Motor neuron (in vitro differentiated cells): ENCODE measurements at regions not wholly inside any gene's neighbourhood (a gene's known extent, or its start where the extent isn't known, plus 50 kb on each side); places are given as distances from the start of the nearest gene placed in this dataset.

ENCODE experiments used
- ATAC-seq, 8 experiments: fragments of 200-7000 bp; cut with Tn5 transposase; replicated peaks in 6 of 8; 2 replicates each; pipeline ENCODE4 v1.8.0; 2021; ENCODE audit warnings: mild to moderate bottlenecking in 8 of 8, moderate library complexity in 8 of 8
- H3K27ac ChIP-seq, 2 donors: fragments of 250-450 bp; sonication (Bioruptor Pico); 2 replicates each; pipeline ENCODE4 v1.9.0; 2021; ENCODE audit warnings: antibody characterized with exemption in 2 of 2, mild to moderate bottlenecking in 2 of 2, moderate library complexity in 1 of 2
- H3K4me1 ChIP-seq, 2 donors: fragments of 250-450 bp; sonication (Bioruptor Pico); replicated peaks in 1 of 2; 2 replicates each; pipeline ENCODE4 v1.6.1; 2021; ENCODE audit warnings: antibody characterized with exemption in 2 of 2, mild to moderate bottlenecking in 2 of 2, moderate library complexity in 1 of 2
- H3K4me3 ChIP-seq, 5 donors: fragments of 250-450 bp; sonication (Bioruptor Pico); 2 replicates each; pipeline ENCODE4 v1.9.0; 2021; ENCODE audit warnings: antibody characterized with exemption in 5 of 5, mild to moderate bottlenecking in 5 of 5, moderate library complexity in 4 of 5
- WGBS, 10 experiments: fragments of 450-650 bp; shearing (Covaris generic); methylation state at CpG; one replicate each; pipeline ENCODE4 v1.0.0; 2022; 5-methylcytosine and 5-hydroxymethylcytosine counted together
- in situ Hi-C, 9 experiments: fragments of 400-800 bp; cut with MboI; loops; one replicate each; pipeline ENCODE4 v1.15.0; 2021; ENCODE audit warnings: low sequenced_read_pairs in 9 of 9, low pct_unique_long_range_greater_than_20kb in 2 of 9; ENCODE audit not compliant: unreplicated experiment in 9 of 9

- no peak overlapping the region for H3K27ac ChIP-seq
- in situ Hi-C loops = no loop called here
- no peak overlapping the region for H3K4me3 ChIP-seq
- WGBS, 10 experiments = 33 to 100% (median 83%) methylated on average over 1 to 3 of the region's 4 CpGs; no CpG with 5 or more reads in 3 of the 10 experiments
- no peak for ATAC-seq
- peaks cover 27 to 32% of the 10 kb centered on the region in 2 donors for H3K4me1 ChIP-seq
Observed at GRCh38 chr11:119934267-119934666, 203.6 kb downstream of the TRIM29 start.

- Histone ChIP-seq H3K4me1 (peaks cover 27 to 32% of the 10 kb centered on the region in 2 donors), H3K27ac (no peak overlapping the region), H3K4me3 (no peak overlapping the region)
- ATAC-seq = no peak
- WGBS, 10 experiments = 30 to 83% (median 69%) methylated on average over 1 to 5 of the region's 5 CpGs; no CpG with 5 or more reads in 4 of the 10 experiments
- in situ Hi-C loops = no loop called here
Observed at GRCh38 chr11:119933584-119933983, 204.3 kb downstream of the TRIM29 start.

- WGBS, 10 experiments = 0 to 68% (median 35%) methylated on average over 1 to 5 of the region's 9 CpGs; no CpG with 5 or more reads in 2 of the 10 experiments
- in situ Hi-C loops = no loop called here
- peak in 5 of 8 experiments; percentile 54 to 66 (median 63) for ATAC-seq
Observed at GRCh38 chr11:119932828-119933562, 204.0 kb upstream of the NECTIN1 start.

GRCh38 chr11:119928047-119928446 is 199.0 kb upstream of the NECTIN1 start:
- Histone ChIP-seq H3K4me3 (no peak overlapping the region), H3K4me1 (peaks cover 12 to 25% of the 10 kb centered on the region in 2 donors), H3K27ac (no peak overlapping the region)
- in situ Hi-C loops = no loop called here
- WGBS, 10 experiments = 17 to 83% (median 73%) methylated on average over 1 to 2 of the region's 4 CpGs; no CpG with 5 or more reads in 4 of the 10 experiments
- ATAC-seq = peak in 2 of 8 experiments; percentile 18 to 36

More at GRCh38 chr11:119932828-119933562, 204.0 kb upstream of the NECTIN1 start:
- Histone ChIP-seq H3K4me3 (no peak overlapping the region), H3K4me1 (peaks cover 27 to 32% of the 10 kb centered on the region in 2 donors), H3K27ac (no peak overlapping the region)

GRCh38 chr11:119924017-119924416 is 195.0 kb upstream of the NECTIN1 start:
- in situ Hi-C loops = no loop called here
- WGBS, 10 experiments = 0 to 89% (median 73%) methylated on average over 1 to 3 of the region's 5 CpGs; no CpG with 5 or more reads in 5 of the 10 experiments
- H3K4me1 ChIP-seq = peaks cover 39 to 48% of the 10 kb centered on the region in 2 donors
- peak overlapping the region in 1 of 2 donors; percentile 37 for H3K27ac ChIP-seq
- peak in 5 of 8 experiments; percentile 52 to 70 (median 62) for ATAC-seq
- H3K4me3 ChIP-seq = no peak overlapping the region

GRCh38 chr11:119921571-119921970 is 192.6 kb upstream of the NECTIN1 start:
- 0 to 100% (median 51%) methylated on average over 1 to 3 of the region's 8 CpGs; no CpG with 5 or more reads in 4 of the 10 experiments for WGBS, 10 experiments
- ATAC-seq = no peak
- Histone ChIP-seq H3K4me1 (peaks cover 39 to 57% of the 10 kb centered on the region in 2 donors), H3K4me3 (no peak overlapping the region), H3K27ac (no peak overlapping the region)
- in situ Hi-C loops = no loop called here

- peak in 5 of 8 experiments; percentile 40 to 72 (median 49) for ATAC-seq
- Histone ChIP-seq H3K4me3 (no peak overlapping the region), H3K27ac (peak overlapping the region; percentile 8 to 25), H3K4me1 (peaks cover 39 to 57% of the 10 kb centered on the region in 2 donors)
- in situ Hi-C loops = no loop called here
- 19 to 95% (median 75%) methylated on average over 1 to 12 of the region's 27 CpGs; no CpG with 5 or more reads in 1 of the 10 experiments for WGBS, 10 experiments
Observed at GRCh38 chr11:119920666-119921387, 191.8 kb upstream of the NECTIN1 start.

GRCh38 chr11:119919656-119920055 is 190.7 kb upstream of the NECTIN1 start:
- Histone ChIP-seq H3K4me3 (no peak overlapping the region), H3K27ac (no peak overlapping the region), H3K4me1 (peaks cover 39 to 56% of the 10 kb centered on the region in 2 donors)
- in situ Hi-C loops = no loop called here
- 46 to 90% (median 63%) methylated on average over 1 to 5 of the region's 6 CpGs; no CpG with 5 or more reads in 6 of the 10 experiments for WGBS, 10 experiments
- no peak for ATAC-seq

GRCh38 chr11:119918347-119918746 is 189.3 kb upstream of the NECTIN1 start:
- peak in 5 of 8 experiments; percentile 24 to 78 (median 49) for ATAC-seq
- in situ Hi-C loops = no loop called here
- H3K27ac ChIP-seq = no peak overlapping the region
- 10 to 92% (median 71%) methylated on average over 1 to 5 of the region's 6 CpGs; no CpG with 5 or more reads in 2 of the 10 experiments for WGBS, 10 experiments
- H3K4me1 ChIP-seq = peaks cover 31 to 47% of the 10 kb centered on the region in 2 donors
- H3K4me3 ChIP-seq = no peak overlapping the region

GRCh38 chr11:119916568-119916967 is 187.6 kb upstream of the NECTIN1 start:
- Histone ChIP-seq H3K4me1 (peaks cover 32 to 40% of the 10 kb centered on the region in 2 donors), H3K27ac (no peak overlapping the region), H3K4me3 (no peak overlapping the region)
- 7 to 88% (median 56%) methylated on average over 1 to 2 of the region's 2 CpGs; no CpG with 5 or more reads in 5 of the 10 experiments for WGBS, 10 experiments
- no peak for ATAC-seq
- in situ Hi-C loops = no loop called here

- in situ Hi-C loops = no loop called here
- ATAC-seq = peak in 5 of 8 experiments; percentile 12 to 67 (median 49)
- Histone ChIP-seq H3K27ac (peak overlapping the region in 1 of 2 donors; percentile 38), H3K4me3 (no peak overlapping the region), H3K4me1 (peaks cover 38 to 40% of the 10 kb centered on the region in 2 donors)
- 47 to 100% (median 60%) methylated on average over 1 to 3 of the region's 6 CpGs; no CpG with 5 or more reads in 3 of the 10 experiments for WGBS, 10 experiments
Observed at GRCh38 chr11:119912229-119912628, 183.2 kb upstream of the NECTIN1 start.

- WGBS, 10 experiments = 50 to 100% (median 56%) methylated on average over 1 of the region's 2 CpGs; no CpG with 5 or more reads in 7 of the 10 experiments
- H3K4me3 ChIP-seq = no peak overlapping the region
- in situ Hi-C loops = no loop called here
- no peak for ATAC-seq
- no peak overlapping the region for H3K27ac ChIP-seq
- H3K4me1 ChIP-seq = peaks cover 39 to 48% of the 10 kb centered on the region in 2 donors
Observed at GRCh38 chr11:119910650-119911049, 181.7 kb upstream of the NECTIN1 start.

GRCh38 chr11:119910051-119910450 is 181.1 kb upstream of the NECTIN1 start:
- ATAC-seq = peak in 1 of 8 experiments; percentile 12

More at GRCh38 chr11:119910051-119910450, 181.1 kb upstream of the NECTIN1 start:
- Histone ChIP-seq H3K4me3 (no peak overlapping the region), H3K27ac (no peak overlapping the region), H3K4me1 (peaks cover 39 to 48% of the 10 kb centered on the region in 2 donors)
- in situ Hi-C loops = no loop called here
- WGBS, 10 experiments = 40 to 100% (median 94%) methylated on average over 1 to 3 of the region's 4 CpGs; no CpG with 5 or more reads in 3 of the 10 experiments
